Activated CD4-positive, alpha-beta T cell treated with anti-CD3 and anti-CD28 coated beads for 36 hours (primary cell): ENCODE measurements at regions not wholly inside any gene's neighbourhood (a gene's known extent, or its start where the extent isn't known, plus 50 kb on each side); places are given as distances from the start of the nearest gene placed in this dataset.
"Not testable (repeated sequence)": the region's sequence is repeated elsewhere in the genome, so short reads cannot be mapped to it uniquely, and the experiment has no call there.

Experiments used
- ATAC-seq: fragments of 200-7000 bp; cut with Tn5 transposase; one replicate; pipeline ENCODE4 v1.10.0; 2021; ENCODE audit warnings: mild to moderate bottlenecking, moderate library complexity
- CTCF ChIA-PET: fragments of 350-600 bp; sonication (Branson Sonifier 250); formaldehyde crosslinking; loops from one replicate; lab custom pipeline; 2021; ENCODE audit warnings: antibody characterized with exemption; lab: Charles Lee
- POLR2A ChIA-PET: fragments of 350-600 bp; sonication (Branson Sonifier 250); formaldehyde crosslinking; loops from one replicate; lab custom pipeline; 2021; ENCODE audit warnings: antibody characterized with exemption, inconsistent platforms; lab: Charles Lee
- DNase-seq: peaks from one replicate; pipeline ENCODE4 v3.0.0-alpha.2; 2020
- H3K27ac Mint-ChIP-seq: one replicate; pipeline ENCODE4 v1.8.0; 2021; ENCODE audit warnings: mixed read lengths
- H3K27me3 Mint-ChIP-seq: one replicate; pipeline ENCODE4 v1.8.0; 2021; ENCODE audit warnings: mixed read lengths
- H3K36me3 Mint-ChIP-seq: one replicate; pipeline ENCODE4 v1.8.0; 2021; ENCODE audit warnings: low read depth, mixed read lengths
- H3K4me1 Mint-ChIP-seq: one replicate; pipeline ENCODE4 v1.8.0; 2021; ENCODE audit warnings: mixed read lengths
- H3K4me3 Mint-ChIP-seq: one replicate; pipeline ENCODE4 v1.8.0; 2021; ENCODE audit warnings: mild to moderate bottlenecking, moderate library complexity, mixed read lengths
- H3K9me3 Mint-ChIP-seq: one replicate; pipeline ENCODE4 v1.8.0; 2021; ENCODE audit warnings: low read depth, mixed read lengths
- intact Hi-C, 2 experiments: fragments of 100-400 bp; cut with DNase I in 1 of 2; cut with micrococcal nuclease in 1 of 2; formaldehyde crosslinking; loops; one replicate each; pipeline versions ENCODE4 v1.14.2 to v1.15.1; 2022 to 2024; cut with DNase I, micrococcal nuclease

- intact Hi-C loops: loop anchor here in 1 of 2 experiments (1.0 to 5.0 kb wide), 2 partner anchors 287 to 595 kb away; no protein-coding TSS in a partner anchor
- CTCF ChIA-PET: no interaction called here
- H3K9me3 Mint-ChIP-seq: no peaks in the 10 kb centered on the region
- no peaks in the 10 kb centered on the region for H3K36me3 Mint-ChIP-seq
- peaks cover 2% of the 10 kb centered on the region for H3K27me3 Mint-ChIP-seq
- POLR2A ChIA-PET: no interaction called here
- H3K4me3 Mint-ChIP-seq: no peak overlapping the region
- H3K27ac Mint-ChIP-seq: no peak overlapping the region
- no peak for ATAC-seq
- DNase-seq: no peak
- no peaks in the 10 kb centered on the region for H3K4me1 Mint-ChIP-seq
These were observed 90.7 kb downstream of the TFPI2 start for GRCh38 chr7:93799750-93800357.

- H3K9me3 Mint-ChIP-seq, H3K4me1 Mint-ChIP-seq, DNase-seq, POLR2A ChIA-PET, H3K27me3 Mint-ChIP-seq, H3K4me3 Mint-ChIP-seq, intact Hi-C loops, CTCF ChIA-PET, H3K27ac Mint-ChIP-seq, ATAC-seq, H3K36me3 Mint-ChIP-seq: not testable (repeated sequence)
These were observed 97.4 kb downstream of the TFPI2 start for GRCh38 chr7:93793084-93793697.

GRCh38 chr7:93779115-93779514, 111.4 kb downstream of the TFPI2 start:
- ChIA-PET CTCF (no interaction called here), POLR2A (no interaction called here)
- ATAC-seq (no peak), DNase-seq (no peak)
- H3K27ac Mint-ChIP-seq: no peak overlapping the region
- intact Hi-C loops: no loop called here
- H3K4me3 Mint-ChIP-seq: no peak overlapping the region
- no peaks in the 10 kb centered on the region for H3K36me3 Mint-ChIP-seq
- no peaks in the 10 kb centered on the region for H3K4me1 Mint-ChIP-seq
- no peaks in the 10 kb centered on the region for H3K27me3 Mint-ChIP-seq
- H3K9me3 Mint-ChIP-seq: no peaks in the 10 kb centered on the region

GRCh38 chr7:93778384-93778783, 112.2 kb downstream of the TFPI2 start:
- CTCF ChIA-PET: no interaction called here
- ATAC-seq (no peak), DNase-seq (no peak)
- H3K27me3 Mint-ChIP-seq: no peaks in the 10 kb centered on the region
- H3K36me3 Mint-ChIP-seq: no peaks in the 10 kb centered on the region
- POLR2A ChIA-PET: no interaction called here
- H3K9me3 Mint-ChIP-seq: no peaks in the 10 kb centered on the region
- intact Hi-C loops: no loop called here
- no peak overlapping the region for H3K4me3 Mint-ChIP-seq
- no peak overlapping the region for H3K27ac Mint-ChIP-seq
- no peaks in the 10 kb centered on the region for H3K4me1 Mint-ChIP-seq

- H3K27ac Mint-ChIP-seq: no peak overlapping the region
- ATAC-seq: no peak
- DNase-seq: no peak
- H3K4me3 Mint-ChIP-seq: no peak overlapping the region
- CTCF ChIA-PET: no interaction called here
- H3K36me3 Mint-ChIP-seq: no peaks in the 10 kb centered on the region
- intact Hi-C loops: no loop called here
- no peaks in the 10 kb centered on the region for H3K9me3 Mint-ChIP-seq
- no peaks in the 10 kb centered on the region for H3K27me3 Mint-ChIP-seq
- POLR2A ChIA-PET: no interaction called here
- no peaks in the 10 kb centered on the region for H3K4me1 Mint-ChIP-seq
These were observed 117.1 kb downstream of the TFPI2 start for GRCh38 chr7:93773446-93773845.

- ChIA-PET CTCF (no interaction called here), POLR2A (no interaction called here)
- intact Hi-C loops: no loop called here
- Mint-ChIP-seq H3K4me1 (no peaks in the 10 kb centered on the region), H3K27ac (no peak overlapping the region), H3K4me3 (no peak overlapping the region), H3K27me3 (no peaks in the 10 kb centered on the region), H3K9me3 (no peaks in the 10 kb centered on the region), H3K36me3 (no peaks in the 10 kb centered on the region)
- ATAC-seq: no peak
- DNase-seq: no peak
These were observed 125.1 kb downstream of the TFPI2 start for GRCh38 chr7:93765475-93765874.

- Mint-ChIP-seq H3K36me3 (no peaks in the 10 kb centered on the region), H3K4me3 (no peak overlapping the region), H3K27ac (no peak overlapping the region), H3K27me3 (no peaks in the 10 kb centered on the region), H3K9me3 (no peaks in the 10 kb centered on the region), H3K4me1 (no peaks in the 10 kb centered on the region)
- no peak for DNase-seq
- no peak for ATAC-seq
- CTCF ChIA-PET: no interaction called here
- POLR2A ChIA-PET: no interaction called here
- intact Hi-C loops: no loop called here
These were observed 131.9 kb downstream of the TFPI2 start for GRCh38 chr7:93758631-93759030.

- H3K4me3 Mint-ChIP-seq: no peak overlapping the region
- DNase-seq: no peak
These were observed 133.1 kb downstream of the TFPI2 start for GRCh38 chr7:93757426-93757825.

GRCh38 chr7:93756890-93757289, 133.7 kb downstream of the TFPI2 start:
- Mint-ChIP-seq H3K9me3 (no peaks in the 10 kb centered on the region), H3K4me1 (no peaks in the 10 kb centered on the region), H3K27me3 (no peaks in the 10 kb centered on the region), H3K27ac (no peak overlapping the region), H3K4me3 (no peak overlapping the region), H3K36me3 (no peaks in the 10 kb centered on the region)
- POLR2A ChIA-PET: no interaction called here
- CTCF ChIA-PET: no interaction called here
- intact Hi-C loops: no loop called here
- no peak for DNase-seq
- no peak for ATAC-seq

More at GRCh38 chr7:93757426-93757825, 133.1 kb downstream of the TFPI2 start:
- ChIA-PET CTCF (no interaction called here), POLR2A (no interaction called here)
- Mint-ChIP-seq H3K9me3 (no peaks in the 10 kb centered on the region), H3K27me3 (no peaks in the 10 kb centered on the region), H3K4me1 (no peaks in the 10 kb centered on the region), H3K36me3 (no peaks in the 10 kb centered on the region), H3K27ac (no peak overlapping the region)
- intact Hi-C loops: no loop called here
- no peak for ATAC-seq

GRCh38 chr7:93751421-93751820, 139.1 kb downstream of the TFPI2 start:
- Mint-ChIP-seq H3K27ac (no peak overlapping the region), H3K4me1 (no peaks in the 10 kb centered on the region), H3K4me3 (no peak overlapping the region), H3K9me3 (no peaks in the 10 kb centered on the region), H3K36me3 (no peaks in the 10 kb centered on the region), H3K27me3 (no peaks in the 10 kb centered on the region)
- ATAC-seq (no peak), DNase-seq (no peak)
- POLR2A ChIA-PET: no interaction called here
- intact Hi-C loops: no loop called here
- CTCF ChIA-PET: no interaction called here

GRCh38 chr7:93750986-93751385, 139.6 kb downstream of the TFPI2 start:
- Mint-ChIP-seq H3K9me3 (no peaks in the 10 kb centered on the region), H3K27me3 (no peaks in the 10 kb centered on the region), H3K36me3 (no peaks in the 10 kb centered on the region), H3K27ac (no peak overlapping the region), H3K4me1 (no peaks in the 10 kb centered on the region), H3K4me3 (no peak overlapping the region)
- intact Hi-C loops: no loop called here
- ATAC-seq (no peak), DNase-seq (no peak)
- ChIA-PET CTCF (no interaction called here), POLR2A (no interaction called here)

- POLR2A ChIA-PET: no interaction called here
- Mint-ChIP-seq H3K27me3 (no peaks in the 10 kb centered on the region), H3K9me3 (no peaks in the 10 kb centered on the region), H3K4me3 (no peak overlapping the region), H3K27ac (no peak overlapping the region), H3K4me1 (no peaks in the 10 kb centered on the region), H3K36me3 (no peaks in the 10 kb centered on the region)
- intact Hi-C loops: no loop called here
- CTCF ChIA-PET: no interaction called here
- no peak for DNase-seq
- ATAC-seq: no peak
These were observed 143.5 kb downstream of the TFPI2 start for GRCh38 chr7:93747019-93747418.
